Mesendoderm (in vitro differentiated cells): ENCODE measurements at regions not wholly inside any gene's neighbourhood (a gene's known extent, or its start where the extent isn't known, plus 50 kb on each side); places are given as distances from the start of the nearest gene placed in this dataset.

Source experiments
- DNase-seq: peaks from one replicate; pipeline ENCODE4 v3.0.0; 2013
- H2AK5ac ChIP-seq: 2 replicates; pipeline ENCODE4 v1.6.1; 2013; ENCODE audit warnings: low read length, inconsistent platforms
- H2BK120ac ChIP-seq: 2 replicates; pipeline ENCODE4 v1.6.1; 2013; ENCODE audit warnings: low read depth, mild to moderate bottlenecking, low read length, moderate library complexity, mixed read lengths
- H2BK15ac ChIP-seq: replicated peaks from 2 replicates; pipeline ENCODE4 v1.6.1; 2013; ENCODE audit warnings: low read depth, mild to moderate bottlenecking, moderate library complexity
- H2BK5ac ChIP-seq: 2 replicates; pipeline ENCODE4 v1.6.1; 2013; ENCODE audit warnings: low read length, inconsistent platforms
- H3K18ac ChIP-seq: 2 replicates; pipeline ENCODE4 v1.6.1; 2013; ENCODE audit warnings: mild to moderate bottlenecking, low read length, mixed read lengths
- H3K23ac ChIP-seq: one replicate; pipeline ENCODE4 v1.6.1; 2013; ENCODE audit warnings: low read length
- H3K27ac ChIP-seq: 2 replicates; pipeline ENCODE4 v1.5.1; 2013; ENCODE audit warnings: low read depth, mild to moderate bottlenecking, inconsistent platforms, low read length, moderate library complexity
- H3K27me3 ChIP-seq: 2 replicates; pipeline ENCODE4 v1.6.1; 2013; ENCODE audit warnings: low read length, control low read depth, mild to moderate bottlenecking, inconsistent platforms; ENCODE audit not compliant: insufficient read depth, poor library complexity
- H3K36me3 ChIP-seq: 2 replicates; pipeline ENCODE4 v1.6.1; 2013; ENCODE audit warnings: low read length, inconsistent platforms; ENCODE audit not compliant: control insufficient read depth, insufficient read depth
- H3K4ac ChIP-seq: one replicate; pipeline ENCODE4 v1.6.1; 2013; ENCODE audit warnings: low read depth, mild to moderate bottlenecking, low read length, moderate library complexity
- H3K4me1 ChIP-seq: 2 replicates; pipeline ENCODE4 v1.6.1; 2013; ENCODE audit warnings: low read depth, low read length, inconsistent platforms; ENCODE audit not compliant: control insufficient read depth
- H3K4me2 ChIP-seq: 2 replicates; pipeline ENCODE4 v1.6.1; 2013; ENCODE audit warnings: low read length
- H3K4me3 ChIP-seq: 2 replicates; pipeline ENCODE4 v1.5.1; 2013; ENCODE audit warnings: mild to moderate bottlenecking, low read length
- H3K56ac ChIP-seq: one replicate; pipeline ENCODE4 v1.6.1; 2013; ENCODE audit warnings: low read length
- H3K79me1 ChIP-seq: 2 replicates; pipeline ENCODE4 v1.6.1; 2013; ENCODE audit warnings: low read length, inconsistent platforms
- H3K79me2 ChIP-seq: 2 replicates; pipeline ENCODE4 v1.6.1; 2013; ENCODE audit warnings: mild to moderate bottlenecking, low read length; ENCODE audit not compliant: control insufficient read depth, insufficient read depth
- H3K9ac ChIP-seq: 2 replicates; pipeline ENCODE4 v1.6.1; 2013; ENCODE audit warnings: low read length, inconsistent platforms
- H4K5ac ChIP-seq: one replicate; pipeline ENCODE4 v1.6.1; 2013; ENCODE audit warnings: low read length
- H4K8ac ChIP-seq: one replicate; pipeline ENCODE4 v1.6.1; 2013; ENCODE audit warnings: low read depth, mild to moderate bottlenecking, control low read depth, low read length, moderate library complexity
- WGBS: extraction: QIAGEN DNeasy Blood & Tissue Kit; methylation state at CpG from one replicate; pipeline ENCODE4 v1.1.7; 2013; ENCODE audit warnings: low lambda C conversion rate, missing lambda C conversion rate; ENCODE audit not compliant: insufficient coverage; ENCODE audit errors: extremely low coverage; 5-methylcytosine and 5-hydroxymethylcytosine counted together

DNA sequence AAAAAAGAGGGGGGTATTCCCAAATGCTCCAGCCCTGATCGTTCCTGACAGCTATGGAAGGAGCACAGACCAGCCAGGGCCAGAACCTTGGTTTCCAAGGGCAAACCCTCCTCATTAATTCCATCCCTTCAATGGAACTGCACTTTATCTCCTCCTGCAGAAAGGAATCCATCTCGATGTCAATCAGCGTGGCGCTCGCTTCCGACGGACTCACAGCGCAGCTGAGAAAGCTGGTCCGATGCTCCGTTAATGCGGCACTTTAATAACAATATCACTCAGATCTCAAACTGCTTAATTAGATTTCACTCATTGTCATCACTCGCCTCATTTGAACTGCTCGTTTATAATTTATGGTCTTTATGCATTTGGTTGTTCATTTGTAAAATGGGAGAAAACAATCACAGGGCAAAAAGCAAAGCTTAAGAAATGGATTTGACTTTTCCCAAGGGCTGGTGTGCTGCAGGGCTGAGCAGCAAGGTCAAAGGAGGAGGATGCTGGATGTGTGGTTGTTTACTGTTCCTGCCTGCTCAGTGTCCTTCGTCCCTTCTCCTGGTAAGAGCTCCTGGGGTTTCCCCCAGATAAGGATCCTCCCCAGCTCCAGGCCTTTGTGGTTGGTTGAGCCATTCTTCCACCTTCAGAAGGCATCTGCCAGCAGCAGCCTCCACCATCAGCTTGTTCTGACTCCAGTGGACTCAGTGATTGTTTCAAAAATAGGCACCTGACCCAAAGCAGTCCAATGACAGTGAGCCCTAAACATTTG is 152.7 kb downstream of the ANKRD60 start:
- no CpG with 5 or more reads among the region's 14 CpGs for whole genome bisulfite sequencing
- Histone ChIP-seq H3K4me3 (no peak overlapping the region), H3K4me1 (peaks cover 2% of the 10 kb centered on the region), H4K5ac (no peak overlapping the region), H3K23ac (no peak overlapping the region), H3K36me3 (no peaks in the 10 kb centered on the region), H2BK120ac (no peak overlapping the region), H3K56ac (no peak overlapping the region), H2BK5ac (no peak overlapping the region), H3K4me2 (no peak overlapping the region), H3K27me3 (no peaks in the 10 kb centered on the region), H3K27ac (no peak overlapping the region), H3K9ac (no peak overlapping the region), H2AK5ac (no peak overlapping the region), H4K8ac (no peak overlapping the region), H3K4ac (no peak overlapping the region), H3K79me2 (no peaks in the 10 kb centered on the region), H3K18ac (no peak overlapping the region), H3K79me1 (no peaks in the 10 kb centered on the region), H2BK15ac (no peak overlapping the region)
- DNase-seq = no peak

DNA sequence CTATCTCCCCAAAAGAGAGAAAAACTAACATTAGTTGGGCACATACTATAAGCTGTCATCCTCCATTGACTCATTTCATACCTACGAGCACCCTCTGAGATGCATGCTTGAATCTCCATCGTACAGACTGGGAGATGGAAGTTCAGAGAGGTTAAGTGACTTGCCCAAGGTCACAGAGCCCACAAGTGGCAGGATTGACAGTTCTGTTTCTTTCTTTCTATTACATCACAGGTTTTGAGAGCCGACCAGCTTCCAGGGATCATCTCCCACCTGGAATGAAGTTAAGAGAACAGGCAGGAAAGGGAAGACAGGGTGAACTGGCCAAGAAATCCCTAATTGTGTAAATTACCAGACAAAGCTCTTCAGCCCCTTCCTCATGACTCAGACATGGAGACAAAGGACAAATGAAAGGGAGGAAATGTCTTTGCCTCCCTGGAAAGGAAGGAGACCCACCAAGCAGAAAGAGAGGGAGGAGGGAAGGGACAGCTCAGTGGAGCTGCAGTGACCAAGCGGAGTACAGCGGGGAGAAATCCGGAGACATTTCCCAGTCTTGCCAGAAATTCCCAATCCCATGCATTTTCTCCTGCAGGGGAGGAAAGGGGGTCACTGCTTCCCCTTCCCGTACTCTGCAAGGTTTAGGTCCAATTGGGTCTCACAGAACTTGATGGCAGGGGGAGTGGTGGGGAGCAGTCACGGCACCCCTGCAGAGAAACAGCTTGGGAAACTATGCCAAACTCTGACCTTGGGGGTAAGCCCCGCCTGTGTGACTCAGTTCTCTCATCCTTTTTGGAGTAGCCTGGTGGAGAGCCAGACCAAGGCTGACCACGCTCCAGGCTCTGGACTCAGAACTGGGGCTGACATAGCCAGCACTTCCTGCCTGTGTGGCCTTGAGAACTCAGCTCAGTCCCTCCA is 154.3 kb downstream of the ANKRD60 start:
- peak; percentile 23 for DNase-seq
- no CpG with 5 or more reads among the region's 10 CpGs for WGBS
- H2BK120ac ChIP-seq = no peak overlapping the region
- peak overlapping the region; percentile 56 for H3K56ac ChIP-seq
- no peak overlapping the region for H3K18ac ChIP-seq
- no peaks in the 10 kb centered on the region for H3K36me3 ChIP-seq
- no peaks in the 10 kb centered on the region for H3K79me2 ChIP-seq
- no peak overlapping the region for H3K4ac ChIP-seq
- H3K27me3 ChIP-seq = no peaks in the 10 kb centered on the region
- H2BK5ac ChIP-seq = no peak overlapping the region
- H2AK5ac ChIP-seq = no peak overlapping the region
- H3K27ac ChIP-seq = no peak overlapping the region
- H3K79me1 ChIP-seq = no peaks in the 10 kb centered on the region
- H3K4me1 ChIP-seq = peaks cover 2% of the 10 kb centered on the region
- no peak overlapping the region for H3K4me3 ChIP-seq
- no peak overlapping the region for H2BK15ac ChIP-seq
- no peak overlapping the region for H3K23ac ChIP-seq
- no peak overlapping the region for H4K8ac ChIP-seq
- no peak overlapping the region for H3K4me2 ChIP-seq
- H3K9ac ChIP-seq = no peak overlapping the region
- no peak overlapping the region for H4K5ac ChIP-seq

DNA sequence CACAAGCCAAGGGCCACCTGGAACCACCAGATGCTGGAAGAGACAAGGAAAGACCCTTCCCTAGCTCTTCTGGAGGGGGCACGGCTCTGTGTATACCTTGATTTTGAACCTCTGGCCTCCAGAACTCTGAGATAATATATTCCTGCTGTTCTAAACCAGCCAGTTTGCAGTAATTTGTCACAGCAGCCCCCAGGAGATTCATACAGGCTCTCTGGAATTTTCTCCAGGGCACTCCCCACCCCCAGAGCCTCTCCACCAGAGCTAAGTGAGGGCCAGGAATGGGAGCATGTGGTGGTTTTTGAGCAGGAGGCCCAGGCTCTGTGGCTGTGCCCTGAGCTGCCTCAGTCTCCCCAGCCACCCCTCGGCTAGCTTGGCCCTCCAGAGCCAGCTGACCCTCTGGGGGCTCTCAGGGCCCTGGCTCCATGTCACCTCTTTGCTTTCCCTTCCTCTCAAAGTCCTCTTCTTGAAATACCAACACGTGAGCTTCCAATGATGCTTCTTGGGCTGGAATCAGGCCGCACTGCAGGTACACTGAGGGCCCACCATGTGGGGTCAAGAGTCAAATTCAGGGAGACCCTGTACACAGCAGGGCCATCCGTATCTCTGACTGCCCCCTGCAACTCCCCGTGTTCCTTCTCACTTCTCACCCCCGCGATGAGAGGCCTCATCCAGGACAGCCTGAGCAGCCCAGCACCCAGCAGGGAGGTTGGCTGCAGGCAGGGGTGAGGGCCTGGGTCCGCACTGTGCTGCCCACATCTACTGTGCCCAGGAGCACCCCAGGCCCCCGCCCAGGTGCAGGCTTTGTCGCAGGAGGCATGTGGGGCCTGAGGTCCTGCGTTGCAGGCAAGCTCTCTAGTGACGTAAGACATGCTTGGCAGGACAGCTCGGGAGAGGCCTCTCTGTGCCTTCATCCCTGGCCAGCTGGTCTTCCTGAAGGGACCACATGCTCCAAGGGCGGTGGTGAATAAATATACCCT is 155.5 kb downstream of the ANKRD60 start:
- no CpG with 5 or more reads among the region's 15 CpGs for WGBS

DNA sequence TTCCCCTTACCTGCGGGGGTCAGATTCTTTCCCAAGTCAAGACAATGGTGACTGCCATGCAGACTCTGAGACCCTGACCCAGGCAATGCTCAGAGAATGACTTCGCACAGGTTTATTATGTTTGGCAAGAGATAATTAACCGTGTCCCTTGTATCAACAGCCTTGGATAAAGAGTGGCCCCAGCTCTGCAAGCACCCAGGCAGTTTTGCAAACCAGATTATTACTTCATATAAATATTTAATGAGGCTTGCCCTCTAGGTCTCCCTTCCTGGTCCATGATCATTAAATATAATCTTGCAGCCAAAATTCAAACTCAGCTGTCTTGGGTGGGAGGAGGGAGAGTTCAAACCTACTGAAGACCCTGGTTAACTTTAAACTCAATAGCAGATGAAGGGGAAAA is 156.5 kb downstream of the ANKRD60 start:
- H3K27ac ChIP-seq = no peak overlapping the region
- no peaks in the 10 kb centered on the region for H3K79me2 ChIP-seq
- H2AK5ac ChIP-seq = no peak overlapping the region
- no peak overlapping the region for H3K4me3 ChIP-seq
- H3K36me3 ChIP-seq = no peaks in the 10 kb centered on the region
- H3K79me1 ChIP-seq = no peaks in the 10 kb centered on the region
- no peak overlapping the region for H2BK15ac ChIP-seq
- DNase-seq = no peak
- H3K27me3 ChIP-seq = no peaks in the 10 kb centered on the region
- no peak overlapping the region for H3K18ac ChIP-seq
- no peak overlapping the region for H4K8ac ChIP-seq
- H3K9ac ChIP-seq = no peak overlapping the region
- H3K4me1 ChIP-seq = peaks cover 2% of the 10 kb centered on the region
- WGBS = no CpG with 5 or more reads among the region's 3 CpGs
- no peak overlapping the region for H3K4me2 ChIP-seq
- H4K5ac ChIP-seq = no peak overlapping the region
- no peak overlapping the region for H3K4ac ChIP-seq
- H3K56ac ChIP-seq = no peak overlapping the region
- H2BK5ac ChIP-seq = no peak overlapping the region
- H2BK120ac ChIP-seq = no peak overlapping the region
- H3K23ac ChIP-seq = no peak overlapping the region

More for the DNA sequence above, 155.5 kb downstream of the ANKRD60 start:
- Histone ChIP-seq H2BK120ac (no peak overlapping the region), H2BK5ac (no peak overlapping the region), H2BK15ac (no peak overlapping the region), H2AK5ac (no peak overlapping the region), H3K23ac (no peak overlapping the region), H3K27ac (no peak overlapping the region), H3K79me1 (no peaks in the 10 kb centered on the region), H3K56ac (no peak overlapping the region), H3K4ac (no peak overlapping the region), H3K18ac (no peak overlapping the region), H3K79me2 (no peaks in the 10 kb centered on the region), H3K4me3 (no peak overlapping the region), H3K27me3 (no peaks in the 10 kb centered on the region), H4K5ac (no peak overlapping the region), H3K4me1 (peaks cover 2% of the 10 kb centered on the region), H3K4me2 (no peak overlapping the region), H3K36me3 (no peaks in the 10 kb centered on the region), H4K8ac (no peak overlapping the region), H3K9ac (no peak overlapping the region)
- DNase-seq = no peak

DNA sequence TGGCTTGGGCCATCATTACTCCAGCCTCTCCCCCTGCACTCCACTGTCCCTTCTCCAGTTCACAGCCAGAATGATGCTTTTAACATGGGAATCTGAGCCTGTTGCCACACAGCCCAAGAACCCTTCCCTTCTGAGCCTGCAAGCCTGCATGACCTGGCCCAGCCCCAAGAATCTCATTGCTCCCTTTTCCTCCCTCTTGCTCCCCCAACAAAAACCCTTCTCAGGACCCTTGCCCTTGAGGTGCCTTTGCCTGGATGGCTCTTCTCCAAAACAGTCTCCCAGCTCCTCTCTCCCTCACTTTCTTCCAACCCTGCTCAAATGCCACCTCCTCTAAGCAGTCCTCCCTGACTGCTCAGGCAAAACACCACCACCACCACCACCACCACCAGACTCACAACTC is 157.2 kb downstream of the ANKRD60 start:
- DNase-seq = no peak
- H2BK120ac ChIP-seq = no peak overlapping the region
- H3K9ac ChIP-seq = no peak overlapping the region
- no peaks in the 10 kb centered on the region for H3K27me3 ChIP-seq
- H3K27ac ChIP-seq = no peak overlapping the region
- no peak overlapping the region for H3K4me3 ChIP-seq
- no peaks in the 10 kb centered on the region for H3K36me3 ChIP-seq
- H3K4me1 ChIP-seq = peaks cover 2% of the 10 kb centered on the region
- H3K23ac ChIP-seq = no peak overlapping the region
- no peak overlapping the region for H2BK5ac ChIP-seq
- H3K79me2 ChIP-seq = no peaks in the 10 kb centered on the region
- H3K4me2 ChIP-seq = no peak overlapping the region
- H3K56ac ChIP-seq = no peak overlapping the region
- H2AK5ac ChIP-seq = no peak overlapping the region
- no peak overlapping the region for H2BK15ac ChIP-seq
- no peak overlapping the region for H4K8ac ChIP-seq
- H3K79me1 ChIP-seq = no peaks in the 10 kb centered on the region
- no peak overlapping the region for H3K4ac ChIP-seq
- no peak overlapping the region for H4K5ac ChIP-seq
- H3K18ac ChIP-seq = no peak overlapping the region
